Sigmoid colon (tissue), 3 donors: ENCODE measurements at regions not wholly inside any gene's neighbourhood (a gene's known extent, or its start where the extent isn't known, plus 50 kb on each side); places are given as distances from the start of the nearest gene placed in this dataset.

Experiments used
- CTCF ChIP-seq, 4 experiments: fragments of 450-650 bp in 3 of 4; fragments of 200-600 bp in 1 of 4; IDR thresholded peaks; one replicate each; pipeline ENCODE4 v1.5.1; 2016 to 2019; ENCODE audit warnings: antibody characterized with exemption in 4 of 4, mild to moderate bottlenecking in 3 of 4, moderate library complexity in 2 of 4
- POLR2A ChIP-seq, 2 donors: fragments of 450-650 bp; IDR thresholded peaks; one replicate each; pipeline ENCODE4 v1.6.1; 2016; ENCODE audit warnings: antibody characterized with exemption in 2 of 2, mild to moderate bottlenecking in 2 of 2, moderate library complexity in 2 of 2

GRCh38 chr6:132192631-132193030 is 208.6 kb downstream of the MOXD1 start:
- no peak for TF ChIP-seq POLR2A (IDR thresholded peaks at IDR 0.05)
- TF ChIP-seq CTCF (IDR thresholded peaks at IDR 0.05), result no peak
